ENCODE measurements at regions not wholly inside any gene's neighbourhood (a gene's known extent, or its start where the extent isn't known, plus 50 kb on each side); places are given as distances from the start of the nearest gene placed in this dataset.
"Not testable (repeated sequence)": the region's sequence is repeated elsewhere in the genome, so short reads cannot be mapped to it uniquely, and the experiment has no call there.

- H3K9me3 ChIP-seq (ENCODE audit: control insufficient read depth, low read length) = no peaks in the 10 kb centered on the region
- no peak overlapping the region for H3K27ac ChIP-seq (ENCODE audit: insufficient read depth, low read depth, low read length, poor library complexity, severe bottlenecking)
- H3K4me3 ChIP-seq (ENCODE audit: insufficient read depth, low read depth, low read length) = no peak overlapping the region
- H3K36me3 ChIP-seq (ENCODE audit: control insufficient read depth, insufficient read depth, low read length) = no peaks in the 10 kb centered on the region
- WGBS, 2 experiments = 83 to 86% methylated on average over 3 to 4 of the region's 6 CpGs
- no peaks in the 10 kb centered on the region for H3K27me3 ChIP-seq (ENCODE audit: control insufficient read depth, insufficient read depth, low read length, poor library complexity, severe bottlenecking)
- H3K4me1 ChIP-seq (ENCODE audit: control insufficient read depth, insufficient read depth, low read length) = no peaks in the 10 kb centered on the region
Observed at GRCh38 chr2:184416146-184416913, 182.0 kb upstream of the ZNF804A start.

- H3K27ac ChIP-seq (ENCODE audit: insufficient read depth, low read depth, low read length, poor library complexity, severe bottlenecking) = no peak overlapping the region
- H3K4me1 ChIP-seq (ENCODE audit: control insufficient read depth, insufficient read depth, low read length) = no peaks in the 10 kb centered on the region
- no peaks in the 10 kb centered on the region for H3K36me3 ChIP-seq (ENCODE audit: control insufficient read depth, insufficient read depth, low read length)
- WGBS, 2 experiments = 84 to 91% methylated on average over 2 of the region's 2 CpGs
- H3K9me3 ChIP-seq (ENCODE audit: control insufficient read depth, low read length) = no peaks in the 10 kb centered on the region
- H3K4me3 ChIP-seq (ENCODE audit: insufficient read depth, low read depth, low read length) = no peak overlapping the region
- H3K27me3 ChIP-seq (ENCODE audit: control insufficient read depth, insufficient read depth, low read length, poor library complexity, severe bottlenecking) = no peaks in the 10 kb centered on the region
Observed at GRCh38 chr2:184419744-184420143, 178.6 kb upstream of the ZNF804A start.

DNA sequence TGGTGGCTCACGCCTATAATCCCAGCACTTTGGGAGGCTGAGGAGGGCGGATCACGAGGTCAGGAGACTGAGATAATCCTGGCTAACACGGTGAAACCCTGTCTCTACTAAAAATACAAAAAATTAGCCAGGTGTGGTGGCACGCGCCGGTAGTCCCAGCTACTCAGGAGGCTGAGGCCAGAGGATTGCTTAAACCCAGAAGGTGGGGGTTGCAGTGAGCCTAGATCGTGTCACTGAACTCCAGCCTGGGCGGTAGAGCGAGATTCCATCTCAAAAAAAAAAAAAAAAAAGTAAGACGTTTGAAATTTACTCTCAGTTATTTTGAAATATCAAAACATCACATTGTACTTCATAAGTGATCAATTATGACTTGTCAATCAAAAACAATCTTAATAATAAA, 176.9 kb upstream of the ZNF804A start:
- not testable (repeated sequence) for H3K36me3 ChIP-seq (ENCODE audit: control insufficient read depth, insufficient read depth, low read length); H3K4me1 ChIP-seq (ENCODE audit: control insufficient read depth, insufficient read depth, low read length); H3K9me3 ChIP-seq (ENCODE audit: control insufficient read depth, low read length); H3K27me3 ChIP-seq (ENCODE audit: control insufficient read depth, insufficient read depth, low read length, poor library complexity, severe bottlenecking); H3K4me3 ChIP-seq (ENCODE audit: insufficient read depth, low read depth, low read length); H3K27ac ChIP-seq (ENCODE audit: insufficient read depth, low read depth, low read length, poor library complexity, severe bottlenecking)
- 90 to 95% methylated on average over 10 of the region's 11 CpGs for WGBS, 2 experiments

- Histone ChIP-seq H3K4me3 (ENCODE audit: insufficient read depth, low read depth, low read length) (no peak overlapping the region), H3K27me3 (ENCODE audit: control insufficient read depth, insufficient read depth, low read length, poor library complexity, severe bottlenecking) (no peaks in the 10 kb centered on the region), H3K36me3 (ENCODE audit: control insufficient read depth, insufficient read depth, low read length) (no peaks in the 10 kb centered on the region), H3K4me1 (ENCODE audit: control insufficient read depth, insufficient read depth, low read length) (no peaks in the 10 kb centered on the region), H3K27ac (ENCODE audit: insufficient read depth, low read depth, low read length, poor library complexity, severe bottlenecking) (no peak overlapping the region), H3K9me3 (ENCODE audit: control insufficient read depth, low read length) (no peaks in the 10 kb centered on the region)
- 95 to 100% methylated on average over 1 of the region's 2 CpGs for WGBS, 2 experiments
Observed at GRCh38 chr2:184425083-184425482, 173.2 kb upstream of the ZNF804A start.

DNA sequence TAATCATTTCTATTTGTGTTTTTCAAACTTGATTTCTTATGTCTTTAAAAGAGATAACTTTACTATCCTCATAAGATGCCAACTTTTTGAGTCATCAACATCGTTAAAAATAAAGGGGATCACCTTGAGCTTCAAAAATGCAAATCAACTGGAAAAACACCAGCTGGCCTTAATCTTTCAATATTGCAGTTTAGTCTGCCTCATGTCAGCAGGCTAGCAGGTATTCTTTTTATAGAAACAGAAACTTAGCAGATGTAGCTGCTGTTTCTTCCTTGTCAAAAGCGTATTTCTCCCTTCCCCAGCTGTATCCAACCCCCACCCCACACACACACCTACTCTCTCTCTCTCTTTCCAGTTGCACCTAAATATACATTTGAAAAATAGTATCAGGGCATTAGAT, 154.1 kb upstream of the ZNF804A start:
- WGBS, 2 experiments = 72 to 76% methylated on average over 1 to 2 of the region's 2 CpGs
- H3K9me3 ChIP-seq (ENCODE audit: control insufficient read depth, low read length) = no peaks in the 10 kb centered on the region
- no peak overlapping the region for H3K27ac ChIP-seq (ENCODE audit: insufficient read depth, low read depth, low read length, poor library complexity, severe bottlenecking)
- no peak overlapping the region for H3K4me3 ChIP-seq (ENCODE audit: insufficient read depth, low read depth, low read length)
- H3K4me1 ChIP-seq (ENCODE audit: control insufficient read depth, insufficient read depth, low read length) = no peaks in the 10 kb centered on the region
- no peaks in the 10 kb centered on the region for H3K36me3 ChIP-seq (ENCODE audit: control insufficient read depth, insufficient read depth, low read length)
- H3K27me3 ChIP-seq (ENCODE audit: control insufficient read depth, insufficient read depth, low read length, poor library complexity, severe bottlenecking) = no peaks in the 10 kb centered on the region

DNA sequence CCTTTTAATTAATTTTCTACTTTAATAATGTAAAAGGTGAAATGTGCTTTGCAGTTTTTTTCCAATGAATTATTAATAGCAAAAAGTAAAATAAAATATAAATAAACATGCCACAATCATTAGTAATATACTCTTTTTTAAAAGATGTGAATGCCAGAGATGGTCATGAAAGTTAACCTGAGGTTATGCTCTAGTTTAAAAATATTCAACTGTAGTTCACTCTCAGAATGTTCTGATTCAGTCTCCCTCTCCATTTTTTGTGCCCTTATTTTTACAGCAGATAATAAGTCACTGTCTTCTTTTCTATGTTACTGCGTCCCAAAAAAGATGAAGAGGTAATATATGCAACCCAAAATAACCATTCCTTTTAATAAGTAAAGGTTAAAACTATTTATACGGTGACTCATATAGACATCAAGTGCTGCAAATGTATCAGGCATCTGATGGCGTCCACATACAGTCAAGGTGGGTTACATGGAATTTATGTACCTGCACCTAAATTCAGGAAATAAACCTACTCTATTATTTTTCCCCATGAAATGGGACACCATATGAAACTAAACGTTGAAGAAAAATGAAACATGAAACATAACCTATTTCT, 153.6 kb upstream of the ZNF804A start:
- Histone ChIP-seq H3K9me3 (ENCODE audit: control insufficient read depth, low read length) (no peaks in the 10 kb centered on the region), H3K4me1 (ENCODE audit: control insufficient read depth, insufficient read depth, low read length) (no peaks in the 10 kb centered on the region), H3K27ac (ENCODE audit: insufficient read depth, low read depth, low read length, poor library complexity, severe bottlenecking) (no peak overlapping the region), H3K27me3 (ENCODE audit: control insufficient read depth, insufficient read depth, low read length, poor library complexity, severe bottlenecking) (no peaks in the 10 kb centered on the region), H3K36me3 (ENCODE audit: control insufficient read depth, insufficient read depth, low read length) (no peaks in the 10 kb centered on the region), H3K4me3 (ENCODE audit: insufficient read depth, low read depth, low read length) (no peak overlapping the region)
- 91 to 92% methylated on average over 3 of the region's 4 CpGs for WGBS, 2 experiments

GRCh38 chr2:184449760-184450159, 148.6 kb upstream of the ZNF804A start:
- Histone ChIP-seq H3K4me3 (ENCODE audit: insufficient read depth, low read depth, low read length) (no peak overlapping the region), H3K27me3 (ENCODE audit: control insufficient read depth, insufficient read depth, low read length, poor library complexity, severe bottlenecking) (no peaks in the 10 kb centered on the region), H3K4me1 (ENCODE audit: control insufficient read depth, insufficient read depth, low read length) (no peaks in the 10 kb centered on the region), H3K27ac (ENCODE audit: insufficient read depth, low read depth, low read length, poor library complexity, severe bottlenecking) (no peak overlapping the region), H3K36me3 (ENCODE audit: control insufficient read depth, insufficient read depth, low read length) (no peaks in the 10 kb centered on the region), H3K9me3 (ENCODE audit: control insufficient read depth, low read length) (no peaks in the 10 kb centered on the region)
- 94 to 96% methylated on average over 2 of the region's 2 CpGs for WGBS, 2 experiments

- H3K4me3 ChIP-seq (ENCODE audit: insufficient read depth, low read depth, low read length) = no peak overlapping the region
- no peaks in the 10 kb centered on the region for H3K9me3 ChIP-seq (ENCODE audit: control insufficient read depth, low read length)
- no peak overlapping the region for H3K27ac ChIP-seq (ENCODE audit: insufficient read depth, low read depth, low read length, poor library complexity, severe bottlenecking)
- no peaks in the 10 kb centered on the region for H3K27me3 ChIP-seq (ENCODE audit: control insufficient read depth, insufficient read depth, low read length, poor library complexity, severe bottlenecking)
- H3K36me3 ChIP-seq (ENCODE audit: control insufficient read depth, insufficient read depth, low read length) = no peaks in the 10 kb centered on the region
- H3K4me1 ChIP-seq (ENCODE audit: control insufficient read depth, insufficient read depth, low read length) = no peaks in the 10 kb centered on the region
Observed at GRCh38 chr2:184452907-184453306, 145.4 kb upstream of the ZNF804A start.

DNA sequence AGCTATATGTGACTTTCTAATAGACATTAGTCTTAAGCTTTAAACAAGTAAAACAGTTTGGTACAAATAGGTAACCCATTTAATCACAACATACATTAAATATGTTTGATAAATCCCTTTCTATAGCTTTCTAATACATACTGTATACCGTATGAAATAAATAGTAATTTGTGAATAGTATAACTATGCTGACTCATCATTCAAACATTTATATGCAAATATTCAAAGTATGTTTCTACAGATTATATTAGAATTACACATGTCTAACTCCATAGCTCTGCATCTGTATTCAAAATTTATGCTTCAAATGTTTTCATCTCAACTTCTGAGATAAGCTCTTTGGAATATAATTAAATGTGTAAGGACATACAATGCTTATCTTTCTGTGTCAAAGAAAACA, 142.7 kb upstream of the ZNF804A start:
- no CpG with 5 or more reads among the region's 1 CpG for WGBS, 2 experiments
- no peaks in the 10 kb centered on the region for H3K4me1 ChIP-seq (ENCODE audit: control insufficient read depth, insufficient read depth, low read length)
- no peaks in the 10 kb centered on the region for H3K27me3 ChIP-seq (ENCODE audit: control insufficient read depth, insufficient read depth, low read length, poor library complexity, severe bottlenecking)
- H3K4me3 ChIP-seq (ENCODE audit: insufficient read depth, low read depth, low read length) = no peak overlapping the region
- no peaks in the 10 kb centered on the region for H3K36me3 ChIP-seq (ENCODE audit: control insufficient read depth, insufficient read depth, low read length)
- no peaks in the 10 kb centered on the region for H3K9me3 ChIP-seq (ENCODE audit: control insufficient read depth, low read length)
- no peak overlapping the region for H3K27ac ChIP-seq (ENCODE audit: insufficient read depth, low read depth, low read length, poor library complexity, severe bottlenecking)

- H3K27ac ChIP-seq (ENCODE audit: insufficient read depth, low read depth, low read length, poor library complexity, severe bottlenecking); H3K36me3 ChIP-seq (ENCODE audit: control insufficient read depth, insufficient read depth, low read length); H3K4me1 ChIP-seq (ENCODE audit: control insufficient read depth, insufficient read depth, low read length); H3K27me3 ChIP-seq (ENCODE audit: control insufficient read depth, insufficient read depth, low read length, poor library complexity, severe bottlenecking); H3K4me3 ChIP-seq (ENCODE audit: insufficient read depth, low read depth, low read length); H3K9me3 ChIP-seq (ENCODE audit: control insufficient read depth, low read length): not testable (repeated sequence)
- 95 to 96% methylated on average over 10 of the region's 10 CpGs for WGBS, 2 experiments
Observed at GRCh38 chr2:184456693-184457092, 141.6 kb upstream of the ZNF804A start.
